Psoas muscle (tissue), 7 donors: ENCODE measurements at regions not wholly inside any gene's neighbourhood (a gene's known extent, or its start where the extent isn't known, plus 50 kb on each side); places are given as distances from the start of the nearest gene placed in this dataset.
A peak's percentile ranks its signal among the peaks of the same experiment; 100 is the strongest.
"Not testable (repeated sequence)": the region's sequence is repeated elsewhere in the genome, so short reads cannot be mapped to it uniquely, and the experiment has no call there.

ENCODE experiments used
- ATAC-seq, 4 donors: fragments of 200-7000 bp; cut with Tn5 transposase; one replicate each; pipeline ENCODE4 v1.9.1; 2020; ENCODE audit warnings: moderate library complexity in 3 of 4, mild to moderate bottlenecking in 2 of 4
- DNase-seq, 2 donors: peaks; one replicate each; pipeline ENCODE4 v3.0.0-alpha.2; 2020
- H3K27ac ChIP-seq: fragments of 200-600 bp; one replicate; pipeline ENCODE4 v1.8.0; 2022
- H3K27me3 ChIP-seq, 3 donors: fragments of 200-600 bp in 1 of 3; one replicate each; pipeline versions ENCODE4 v1.6.1 to v1.8.0; 2013 to 2022; ENCODE audit warnings: low read length in 2 of 3, mild to moderate bottlenecking in 2 of 3, moderate library complexity in 1 of 3; ENCODE audit not compliant: insufficient read depth in 3 of 3
- H3K36me3 ChIP-seq, 2 donors: fragments of 200-600 bp in 1 of 2; one replicate each; pipeline versions ENCODE4 v1.6.1 to v1.8.0; 2013 to 2022; ENCODE audit warnings: low read depth in 1 of 2, mild to moderate bottlenecking in 1 of 2, moderate library complexity in 1 of 2; ENCODE audit not compliant: insufficient read depth in 1 of 2
- H3K4me1 ChIP-seq: fragments of 200-600 bp; one replicate; pipeline ENCODE4 v1.8.0; 2022
- H3K4me3 ChIP-seq: fragments of 200-600 bp; one replicate; pipeline ENCODE4 v1.8.0; 2022; ENCODE audit warnings: mild to moderate bottlenecking
- H3K9me3 ChIP-seq: fragments of 200-600 bp; one replicate; pipeline ENCODE4 v1.8.0; 2022
- WGBS, 3 donors: extraction: QIAGEN DNeasy Blood & Tissue Kit; methylation state at CpG; one replicate each; pipeline versions ENCODE4 v1.1.6 to v1.1.7; 2013; 5-methylcytosine and 5-hydroxymethylcytosine counted together
- intact Hi-C, 2 donors: fragments of 100-400 bp; cut with DNase I; formaldehyde crosslinking; loops; one replicate each; pipeline versions ENCODE4 v1.11.0 to v1.14.2; 2022
- TF ChIP-seq, protein P1 (sequence below): fragments of 200-600 bp; IDR thresholded peaks from one replicate; pipeline ENCODE4 v1.8.0; 2022; ENCODE audit warnings: antibody characterized with exemption
- donor health status: healthy with polysubstance abuse.
- donor health status: DM: no; HTN: no; CAD: no; lungs with moderate emphysema.
- donor health status: Bipolar disorder and iron deficiency.
- donor health status: healthy.
- donor health status: DM: yes; HTN: yes; CAD: no.
- donor health status: DM: no; HTN: no; CAD: no.
- donor health status: DM: yes; HTN: yes; CAD: no.

DNA sequence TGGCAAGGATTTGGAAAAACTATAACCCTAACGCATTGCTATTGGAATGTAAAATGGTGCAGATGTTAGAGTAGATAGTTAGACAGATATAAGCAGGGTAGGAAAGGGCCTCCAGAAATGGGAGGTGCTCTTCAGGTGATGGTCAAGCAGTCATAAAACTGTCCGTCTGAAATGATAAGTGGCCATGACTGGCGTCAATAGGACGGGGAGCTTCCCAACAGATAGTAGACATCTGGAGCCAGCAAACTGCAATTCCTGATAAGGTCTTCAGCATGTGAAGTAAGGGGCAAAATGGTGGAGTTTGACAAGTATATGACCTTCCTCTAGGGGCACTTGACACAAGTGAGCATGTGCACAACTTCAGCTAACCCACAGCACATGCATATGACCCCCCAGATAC, 250.4 kb downstream of the MAGEB5 start:
- Histone ChIP-seq H3K4me3 (no peak overlapping the region), H3K27ac (no peak overlapping the region), H3K9me3 (no peaks in the 10 kb centered on the region), H3K4me1 (no peaks in the 10 kb centered on the region), H3K27me3 (no peaks in the 10 kb centered on the region), H3K36me3 (no peaks in the 10 kb centered on the region)
- 91 to 94% (median 93%) methylated on average over 4 of the region's 4 CpGs for WGBS, 3 donors
- no peak for ATAC-seq
- DNase-seq: no peak
- intact Hi-C loops: no loop called here
- TF ChIP-seq, protein P1, sequence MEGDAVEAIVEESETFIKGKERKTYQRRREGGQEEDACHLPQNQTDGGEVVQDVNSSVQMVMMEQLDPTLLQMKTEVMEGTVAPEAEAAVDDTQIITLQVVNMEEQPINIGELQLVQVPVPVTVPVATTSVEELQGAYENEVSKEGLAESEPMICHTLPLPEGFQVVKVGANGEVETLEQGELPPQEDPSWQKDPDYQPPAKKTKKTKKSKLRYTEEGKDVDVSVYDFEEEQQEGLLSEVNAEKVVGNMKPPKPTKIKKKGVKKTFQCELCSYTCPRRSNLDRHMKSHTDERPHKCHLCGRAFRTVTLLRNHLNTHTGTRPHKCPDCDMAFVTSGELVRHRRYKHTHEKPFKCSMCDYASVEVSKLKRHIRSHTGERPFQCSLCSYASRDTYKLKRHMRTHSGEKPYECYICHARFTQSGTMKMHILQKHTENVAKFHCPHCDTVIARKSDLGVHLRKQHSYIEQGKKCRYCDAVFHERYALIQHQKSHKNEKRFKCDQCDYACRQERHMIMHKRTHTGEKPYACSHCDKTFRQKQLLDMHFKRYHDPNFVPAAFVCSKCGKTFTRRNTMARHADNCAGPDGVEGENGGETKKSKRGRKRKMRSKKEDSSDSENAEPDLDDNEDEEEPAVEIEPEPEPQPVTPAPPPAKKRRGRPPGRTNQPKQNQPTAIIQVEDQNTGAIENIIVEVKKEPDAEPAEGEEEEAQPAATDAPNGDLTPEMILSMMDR: no peak

DNA sequence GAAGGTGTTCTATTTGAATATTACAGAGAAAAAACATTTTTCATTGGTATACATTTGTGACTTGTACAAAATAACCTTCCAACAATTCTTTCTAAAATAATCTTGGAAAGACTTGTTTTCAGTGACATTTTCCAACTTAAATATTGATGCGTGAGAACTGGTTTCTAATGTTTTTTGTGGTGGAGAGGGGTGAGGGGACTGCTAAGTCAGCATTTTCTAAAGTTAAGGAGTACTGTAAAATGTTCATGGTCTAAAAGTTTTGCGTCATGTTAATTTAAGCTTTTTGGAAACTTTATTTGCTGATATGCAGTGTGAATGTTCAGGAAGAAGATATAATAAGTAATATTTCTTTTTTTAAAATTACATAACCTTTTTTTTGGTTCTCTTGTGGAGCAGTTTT, 229.3 kb downstream of the MAGEB5 start:
- no peak overlapping the region for H3K4me3 ChIP-seq
- TF ChIP-seq, protein P1: no peak
- DNase-seq (no peak), ATAC-seq (no peak)
- no peaks in the 10 kb centered on the region for H3K4me1 ChIP-seq
- WGBS, 3 donors: 71 to 74% (median 72%) methylated on average over 2 of the region's 2 CpGs
- intact Hi-C loops: no loop called here
- no peak overlapping the region for H3K27ac ChIP-seq
- H3K9me3 ChIP-seq: no peaks in the 10 kb centered on the region
- no peaks in the 10 kb centered on the region for H3K27me3 ChIP-seq
- H3K36me3 ChIP-seq: no peaks in the 10 kb centered on the region

DNA sequence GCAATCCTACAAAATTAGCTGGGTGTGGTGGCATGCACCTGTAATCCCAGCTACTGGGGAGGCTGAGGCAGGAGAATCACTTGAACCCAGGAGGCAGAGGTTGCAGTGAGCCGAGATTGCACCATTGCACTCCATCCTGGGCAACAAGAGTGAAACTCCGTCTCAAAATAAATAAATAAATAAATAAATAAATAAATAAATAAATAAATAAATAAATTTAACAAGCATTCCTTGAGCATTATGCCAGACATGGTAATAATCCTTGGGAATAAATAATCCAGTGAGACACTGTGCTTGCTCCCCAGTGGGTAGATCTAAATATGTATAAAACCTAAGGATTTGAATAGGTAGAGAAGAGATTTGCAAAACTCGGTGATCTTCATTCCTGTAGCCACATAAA, 228.4 kb downstream of the MAGEB5 start:
- H3K27me3 ChIP-seq, DNase-seq, intact Hi-C loops, H3K4me3 ChIP-seq, ATAC-seq, H3K27ac ChIP-seq, H3K36me3 ChIP-seq, H3K9me3 ChIP-seq, H3K4me1 ChIP-seq: not testable (repeated sequence)
- 79 to 96% (median 88%) methylated on average over 3 of the region's 3 CpGs for WGBS, 3 donors

DNA sequence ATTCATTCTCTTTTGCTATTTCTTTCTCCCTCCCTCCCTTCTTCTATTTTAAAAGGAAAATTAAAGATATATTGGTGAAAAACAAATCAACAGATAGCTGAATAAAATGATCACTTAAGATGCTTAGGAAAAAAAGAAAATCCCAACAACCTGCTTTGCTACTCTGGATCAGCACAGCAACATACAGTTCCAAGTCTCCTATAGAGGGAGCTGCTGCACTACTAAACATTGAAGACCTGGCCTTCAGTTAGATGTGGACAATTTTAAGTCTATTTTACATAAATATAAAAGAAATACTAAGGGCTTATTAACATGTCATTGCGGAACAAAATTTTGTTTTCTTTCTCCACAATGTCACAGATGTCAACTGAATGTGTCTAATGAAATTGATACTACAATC, 226.4 kb downstream of the MAGEB5 start:
- Histone ChIP-seq H3K4me3 (no peak overlapping the region), H3K27ac (no peak overlapping the region), H3K27me3 (no peaks in the 10 kb centered on the region), H3K4me1 (no peaks in the 10 kb centered on the region), H3K36me3 (no peaks in the 10 kb centered on the region), H3K9me3 (no peaks in the 10 kb centered on the region)
- intact Hi-C loops: no loop called here
- DNase-seq: no peak
- WGBS, 3 donors: 19 to 48% (median 44%) methylated on average over 1 of the region's 1 CpG
- no peak for ATAC-seq
- TF ChIP-seq, protein P1: peak; percentile 18

DNA sequence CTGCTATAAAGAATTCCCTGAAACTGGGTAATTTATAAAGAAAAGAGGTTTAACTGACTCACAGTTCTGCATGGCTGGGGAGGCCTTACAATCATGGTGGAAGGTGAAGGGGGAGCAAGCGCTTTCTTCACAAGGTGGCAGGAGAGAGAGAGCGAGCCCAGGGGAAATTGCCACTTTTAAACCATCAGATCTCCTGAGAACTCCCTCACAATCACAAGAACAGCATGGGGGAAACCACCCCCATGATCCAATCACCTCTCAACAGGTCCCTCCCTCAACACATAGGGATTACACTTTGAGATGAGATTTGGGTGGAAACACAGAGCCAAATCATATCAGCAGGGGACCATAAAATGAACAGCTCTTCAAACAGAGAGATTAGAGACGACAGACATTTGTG, 198.6 kb downstream of the MAGEB5 start:
- Histone ChIP-seq H3K27ac (no peak overlapping the region), H3K4me3 (no peak overlapping the region), H3K36me3 (no peaks in the 10 kb centered on the region), H3K9me3 (no peaks in the 10 kb centered on the region), H3K27me3 (no peaks in the 10 kb centered on the region), H3K4me1 (no peaks in the 10 kb centered on the region)
- DNase-seq: no peak
- TF ChIP-seq, protein P1: no peak
- intact Hi-C loops: no loop called here
- WGBS, 3 donors: 59 to 75% (median 73%) methylated on average over 3 of the region's 3 CpGs
- no peak for ATAC-seq
